OCI-LY3 (cell line): ENCODE measurements at regions not wholly inside any gene's neighbourhood (a gene's known extent, or its start where the extent isn't known, plus 50 kb on each side); places are given as distances from the start of the nearest gene placed in this dataset.

Source experiments
- H2AFZ ChIP-seq: fragments of 200-600, 300-600 bp; shearing (Covaris generic); 2 replicates; pipeline ENCODE4 v1.6.0; 2014; ENCODE audit warnings: antibody characterized with exemption, low read depth, low read length
- H3K27ac ChIP-seq: fragments of 200-600, 300-600 bp; sonication (generic); 2 replicates; pipeline ENCODE4 v1.5.1; 2014; ENCODE audit warnings: mild to moderate bottlenecking, low read length, moderate library complexity, mixed read lengths
- H3K27me3 ChIP-seq: fragments of 200-600, 300-600 bp; sonication (generic); 2 replicates; pipeline ENCODE4 v1.6.1; 2014; ENCODE audit warnings: low read depth, low read length, mixed read lengths
- H3K36me3 ChIP-seq: fragments of 200-600, 300-600 bp; sonication (generic); replicated peaks from 2 replicates; pipeline ENCODE3; 2014; ENCODE audit warnings: low read depth, low read length, mixed read lengths
- H3K4me1 ChIP-seq: fragments of 300-600, 200-600 bp; sonication (generic); 2 replicates; pipeline ENCODE4 v1.6.1; 2014; ENCODE audit warnings: low read length, mixed read lengths
- H3K4me2 ChIP-seq: fragments of 200-600, 300-600 bp; sonication (generic); 2 replicates; pipeline ENCODE4 v1.6.1; 2014; ENCODE audit warnings: low read length, mixed read lengths
- H3K4me3 ChIP-seq: fragments of 300-600, 200-600 bp; sonication (generic); 2 replicates; pipeline ENCODE4 v1.5.1; 2014; ENCODE audit warnings: antibody characterized with exemption, mild to moderate bottlenecking, low read length, moderate library complexity
- H3K79me2 ChIP-seq: fragments of 300-600, 200-600 bp; shearing (Covaris generic); 2 replicates; pipeline ENCODE4 v1.6.1; 2014; ENCODE audit warnings: mild to moderate bottlenecking, low read length, mixed read lengths
- H3K9ac ChIP-seq: fragments of 300-600, 200-600 bp; shearing (Covaris generic); 2 replicates; pipeline ENCODE4 v1.6.0; 2014; ENCODE audit warnings: mild to moderate bottlenecking, low read length, moderate library complexity
- H3K9me3 ChIP-seq: fragments of 200-600, 300-600 bp; shearing (Covaris generic); 2 replicates; pipeline ENCODE4 v1.6.1; 2014; ENCODE audit warnings: low read length, mixed read lengths; ENCODE audit not compliant: insufficient read depth
- H4K20me1 ChIP-seq: fragments of 200-600, 300-600 bp; sonication (generic); 2 replicates; pipeline ENCODE4 v1.6.1; 2016; ENCODE audit warnings: low read length, mixed read lengths; ENCODE audit not compliant: insufficient read depth
- CTCF ChIP-seq: fragments of 200-600, 300-600 bp; sonication (generic); IDR thresholded peaks from 2 replicates; pipeline ENCODE4 v1.5.1; 2014; ENCODE audit warnings: antibody characterized with exemption, low read length, low read depth
- EZH2phosphoT487 ChIP-seq: fragments of 200-600 bp; shearing (Covaris generic); IDR thresholded peaks from 2 replicates; pipeline ENCODE4 v1.6.1; 2018; ENCODE audit warnings: antibody characterized with exemption, mixed run types, low read depth

- no peak overlapping the region for H3K27ac ChIP-seq
- no peaks in the 10 kb centered on the region for H4K20me1 ChIP-seq
- no peaks in the 10 kb centered on the region for H3K9me3 ChIP-seq
- H3K4me1 ChIP-seq = no peaks in the 10 kb centered on the region
- no peak overlapping the region for H2AFZ ChIP-seq
- no peak overlapping the region for H3K4me3 ChIP-seq
- H3K4me2 ChIP-seq = no peak overlapping the region
- no peak overlapping the region for H3K9ac ChIP-seq
- H3K27me3 ChIP-seq = no peaks in the 10 kb centered on the region
- TF ChIP-seq CTCF (no peak), EZH2phosphoT487 (no peak)
- H3K36me3 ChIP-seq = no peaks in the 10 kb centered on the region
- no peaks in the 10 kb centered on the region for H3K79me2 ChIP-seq
These were observed 1047.4 kb upstream of the LRRN3 start for GRCh38 chr7:110043519-110043918.

GRCh38 chr7:110050785-110051184 is 1040.1 kb upstream of the LRRN3 start:
- no peak for TF ChIP-seq EZH2phosphoT487
- no peak for TF ChIP-seq CTCF
- no peaks in the 10 kb centered on the region for H3K36me3 ChIP-seq
- H2AFZ ChIP-seq = no peak overlapping the region
- H3K4me3 ChIP-seq = no peak overlapping the region
- H3K27me3 ChIP-seq = no peaks in the 10 kb centered on the region
- H3K79me2 ChIP-seq = no peaks in the 10 kb centered on the region
- no peak overlapping the region for H3K9ac ChIP-seq
- no peaks in the 10 kb centered on the region for H3K4me1 ChIP-seq
- no peak overlapping the region for H3K4me2 ChIP-seq
- no peaks in the 10 kb centered on the region for H3K9me3 ChIP-seq
- no peaks in the 10 kb centered on the region for H4K20me1 ChIP-seq
- no peak overlapping the region for H3K27ac ChIP-seq

GRCh38 chr7:110051372-110051771 is 1039.6 kb upstream of the LRRN3 start:
- Histone ChIP-seq H3K4me3 (no peak overlapping the region), H3K4me2 (no peak overlapping the region), H3K36me3 (no peaks in the 10 kb centered on the region), H3K79me2 (no peaks in the 10 kb centered on the region), H2AFZ (no peak overlapping the region), H4K20me1 (no peaks in the 10 kb centered on the region), H3K9me3 (no peaks in the 10 kb centered on the region), H3K9ac (no peak overlapping the region), H3K4me1 (no peaks in the 10 kb centered on the region), H3K27me3 (no peaks in the 10 kb centered on the region), H3K27ac (no peak overlapping the region)
- TF ChIP-seq CTCF = no peak
- TF ChIP-seq EZH2phosphoT487 = no peak

- Histone ChIP-seq H3K4me2 (no peak overlapping the region), H3K79me2 (no peaks in the 10 kb centered on the region), H3K4me3 (no peak overlapping the region), H3K9ac (no peak overlapping the region), H4K20me1 (no peaks in the 10 kb centered on the region), H3K36me3 (no peaks in the 10 kb centered on the region), H3K27ac (no peak overlapping the region), H3K9me3 (no peaks in the 10 kb centered on the region), H2AFZ (no peak overlapping the region), H3K4me1 (peaks cover 4% of the 10 kb centered on the region), H3K27me3 (no peaks in the 10 kb centered on the region)
- TF ChIP-seq EZH2phosphoT487 (no peak), CTCF (no peak)
These were observed 1034.6 kb upstream of the LRRN3 start for GRCh38 chr7:110056331-110056730.
